ENCODE measurements at regions not wholly inside any gene's neighbourhood (a gene's known extent, or its start where the extent isn't known, plus 50 kb on each side); places are given as distances from the start of the nearest gene placed in this dataset.

DNA sequence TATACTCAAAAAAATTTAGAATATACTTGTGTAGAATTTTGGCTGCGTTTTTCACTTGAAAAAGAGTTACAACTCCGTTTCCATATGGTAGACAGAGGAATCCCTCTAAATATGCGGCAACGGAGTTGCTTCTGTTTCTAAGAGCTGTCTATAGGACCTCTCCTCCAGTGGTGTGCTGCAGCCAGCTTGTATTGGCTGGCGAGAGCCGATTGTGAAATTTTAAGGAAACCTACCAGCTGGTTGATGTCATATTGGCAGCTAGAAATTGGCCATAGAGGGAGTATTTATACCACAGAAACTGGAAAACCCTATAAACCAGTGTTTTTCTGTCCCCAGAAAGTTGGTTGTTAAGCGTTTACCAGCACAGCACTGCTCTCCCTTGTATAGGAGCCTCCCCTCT lies 655.8 kb upstream of the EEF2KMT start (continued):
- TF ChIP-seq ZNF462 (CRISPR knock-in tag; IDR thresholded peaks at IDR 0.05) (no peak), ZNF331 (CRISPR knock-in tag; IDR thresholded peaks at IDR 0.05; ENCODE audit: low read depth) (no peak)

GRCh38 chr16:5751216-5751615 lies 653.6 kb upstream of the EEF2KMT start:
- DNase-seq (ENCODE audit: low spot score) (no peak), ATAC-seq (no peak)
- H3F3A ChIP-seq (replicated peaks; ENCODE audit: low read depth) = no peaks in the 10 kb centered on the region
- no peak overlapping the region for H3K4me3 ChIP-seq
- Mint-ChIP-seq H3K4me1 (peaks cover 40% of the 10 kb centered on the region), H3K4me3 (no peak overlapping the region), H3K36me3 (ENCODE audit: low read depth) (peaks cover 9% of the 10 kb centered on the region; the same call in 1 of the 3 replicates), H3K27ac (no peak overlapping the region), H3K27me3 (ENCODE audit: insufficient read depth, low read depth, poor library complexity) (peaks cover 3% of the 10 kb centered on the region), H3K9me3 (peaks cover 15% of the 10 kb centered on the region)
- H3K36me3 ChIP-seq (ENCODE audit: insufficient read depth) = no peaks in the 10 kb centered on the region
- H3K27me3 ChIP-seq (ENCODE audit: insufficient read depth) = no peaks in the 10 kb centered on the region
- no peak overlapping the region for H3K4me2 ChIP-seq
- no peaks in the 10 kb centered on the region for H3K79me2 ChIP-seq (replicated peaks; ENCODE audit: insufficient read depth)
- peaks cover 12% of the 10 kb centered on the region for H3K4me1 ChIP-seq (ENCODE audit: insufficient read depth)
- no peaks in the 10 kb centered on the region for H3K9me2 ChIP-seq (ENCODE audit: insufficient read depth)
- H3K27ac ChIP-seq (ENCODE audit: low read depth) = no peak overlapping the region
- no peak overlapping the region for H2AFZ ChIP-seq
- H4K20me1 ChIP-seq (replicated peaks; ENCODE audit: insufficient read depth) = no peaks in the 10 kb centered on the region
- TF ChIP-seq NANOG (IDR thresholded peaks at IDR 0.05; ENCODE audit: borderline replicate concordance) (no peak), ETS1 (IDR thresholded peaks at IDR 0.05) (no peak), ZNF331 (CRISPR knock-in tag; IDR thresholded peaks at IDR 0.05; ENCODE audit: low read depth) (no peak), CREB1 (CRISPR knock-in tag; IDR thresholded peaks at IDR 0.05; ENCODE audit: low read depth) (no peak), ZNF114 (CRISPR knock-in tag; IDR thresholded peaks at IDR 0.05) (no peak), POLR2AphosphoS5 (IDR thresholded peaks at IDR 0.05; ENCODE audit: low read depth) (no peak), JUNB (IDR thresholded peaks at IDR 0.05; ENCODE audit: unreplicated experiment) (no peak)
- TF ChIP-seq, protein P1, sequence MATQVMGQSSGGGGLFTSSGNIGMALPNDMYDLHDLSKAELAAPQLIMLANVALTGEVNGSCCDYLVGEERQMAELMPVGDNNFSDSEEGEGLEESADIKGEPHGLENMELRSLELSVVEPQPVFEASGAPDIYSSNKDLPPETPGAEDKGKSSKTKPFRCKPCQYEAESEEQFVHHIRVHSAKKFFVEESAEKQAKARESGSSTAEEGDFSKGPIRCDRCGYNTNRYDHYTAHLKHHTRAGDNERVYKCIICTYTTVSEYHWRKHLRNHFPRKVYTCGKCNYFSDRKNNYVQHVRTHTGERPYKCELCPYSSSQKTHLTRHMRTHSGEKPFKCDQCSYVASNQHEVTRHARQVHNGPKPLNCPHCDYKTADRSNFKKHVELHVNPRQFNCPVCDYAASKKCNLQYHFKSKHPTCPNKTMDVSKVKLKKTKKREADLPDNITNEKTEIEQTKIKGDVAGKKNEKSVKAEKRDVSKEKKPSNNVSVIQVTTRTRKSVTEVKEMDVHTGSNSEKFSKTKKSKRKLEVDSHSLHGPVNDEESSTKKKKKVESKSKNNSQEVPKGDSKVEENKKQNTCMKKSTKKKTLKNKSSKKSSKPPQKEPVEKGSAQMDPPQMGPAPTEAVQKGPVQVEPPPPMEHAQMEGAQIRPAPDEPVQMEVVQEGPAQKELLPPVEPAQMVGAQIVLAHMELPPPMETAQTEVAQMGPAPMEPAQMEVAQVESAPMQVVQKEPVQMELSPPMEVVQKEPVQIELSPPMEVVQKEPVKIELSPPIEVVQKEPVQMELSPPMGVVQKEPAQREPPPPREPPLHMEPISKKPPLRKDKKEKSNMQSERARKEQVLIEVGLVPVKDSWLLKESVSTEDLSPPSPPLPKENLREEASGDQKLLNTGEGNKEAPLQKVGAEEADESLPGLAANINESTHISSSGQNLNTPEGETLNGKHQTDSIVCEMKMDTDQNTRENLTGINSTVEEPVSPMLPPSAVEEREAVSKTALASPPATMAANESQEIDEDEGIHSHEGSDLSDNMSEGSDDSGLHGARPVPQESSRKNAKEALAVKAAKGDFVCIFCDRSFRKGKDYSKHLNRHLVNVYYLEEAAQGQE (IDR thresholded peaks at IDR 0.05; ENCODE audit: unreplicated experiment) = no peak
- TF ChIP-seq, protein P2, sequence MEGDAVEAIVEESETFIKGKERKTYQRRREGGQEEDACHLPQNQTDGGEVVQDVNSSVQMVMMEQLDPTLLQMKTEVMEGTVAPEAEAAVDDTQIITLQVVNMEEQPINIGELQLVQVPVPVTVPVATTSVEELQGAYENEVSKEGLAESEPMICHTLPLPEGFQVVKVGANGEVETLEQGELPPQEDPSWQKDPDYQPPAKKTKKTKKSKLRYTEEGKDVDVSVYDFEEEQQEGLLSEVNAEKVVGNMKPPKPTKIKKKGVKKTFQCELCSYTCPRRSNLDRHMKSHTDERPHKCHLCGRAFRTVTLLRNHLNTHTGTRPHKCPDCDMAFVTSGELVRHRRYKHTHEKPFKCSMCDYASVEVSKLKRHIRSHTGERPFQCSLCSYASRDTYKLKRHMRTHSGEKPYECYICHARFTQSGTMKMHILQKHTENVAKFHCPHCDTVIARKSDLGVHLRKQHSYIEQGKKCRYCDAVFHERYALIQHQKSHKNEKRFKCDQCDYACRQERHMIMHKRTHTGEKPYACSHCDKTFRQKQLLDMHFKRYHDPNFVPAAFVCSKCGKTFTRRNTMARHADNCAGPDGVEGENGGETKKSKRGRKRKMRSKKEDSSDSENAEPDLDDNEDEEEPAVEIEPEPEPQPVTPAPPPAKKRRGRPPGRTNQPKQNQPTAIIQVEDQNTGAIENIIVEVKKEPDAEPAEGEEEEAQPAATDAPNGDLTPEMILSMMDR (conservative IDR thresholded peaks at IDR 0.05; ENCODE audit: low read depth in 2 of 2) = no peak
